H1 (cell line): ENCODE measurements at regions not wholly inside any gene's neighbourhood (a gene's known extent, or its start where the extent isn't known, plus 50 kb on each side); places are given as distances from the start of the nearest gene placed in this dataset.

Source experiments
- CHD1 ChIP-seq: IDR thresholded peaks from 2 replicates; pipeline ENCODE4 v1.6.1; 2012; ENCODE audit warnings: low read depth, low read length, improper control_type of control experiment
- JUN ChIP-seq: IDR thresholded peaks from 2 replicates; pipeline ENCODE4 v1.6.1; 2011; ENCODE audit warnings: low read depth, mild to moderate bottlenecking, improper control_type of control experiment, low read length
- NRF1 ChIP-seq: IDR thresholded peaks from 2 replicates; pipeline ENCODE4 v1.6.1; 2011; ENCODE audit warnings: mild to moderate bottlenecking, low read depth, low read length, improper control_type of control experiment
- RNF2 ChIP-seq: fragments of 200-900, 300-1000 bp; sonication (generic); IDR thresholded peaks from 2 replicates; pipeline ENCODE4 v1.7.1; 2016; ENCODE audit warnings: borderline replicate concordance, low read depth, mild to moderate bottlenecking, antibody characterized with exemption, low read length; ENCODE audit not compliant: poor library complexity, severe bottlenecking; ENCODE audit errors: missing control alignments
- SIX5 ChIP-seq: IDR thresholded peaks from 2 replicates; pipeline ENCODE4 v1.6.1; 2011; ENCODE audit warnings: mild to moderate bottlenecking, low read depth, low read length
- SRF ChIP-seq: IDR thresholded peaks from 2 replicates; pipeline ENCODE4 v1.6.1; 2011; ENCODE audit warnings: mild to moderate bottlenecking, low read depth, low read length, moderate library complexity
- TCF12 ChIP-seq: IDR thresholded peaks from 2 replicates; pipeline ENCODE4 v1.6.1; 2011; ENCODE audit warnings: low read depth, mild to moderate bottlenecking, low read length
- USF2 ChIP-seq: IDR thresholded peaks from 2 replicates; pipeline ENCODE4 v1.6.1; 2011; ENCODE audit warnings: low read length, improper control_type of control experiment
- YY1 ChIP-seq: IDR thresholded peaks from 2 replicates; pipeline ENCODE4 v1.6.1; 2011; ENCODE audit warnings: low read depth, mild to moderate bottlenecking, low read length
- TF ChIP-seq, protein P1 (sequence below): IDR thresholded peaks from 2 replicates; pipeline ENCODE4 v1.6.1; 2012; ENCODE audit warnings: low read length, inconsistent platforms
- TF ChIP-seq, protein P2 (sequence below): IDR thresholded peaks from 2 replicates; pipeline ENCODE4 v1.6.1; 2012; ENCODE audit warnings: inconsistent platforms
- TF ChIP-seq, protein P3 (sequence below): IDR thresholded peaks from 2 replicates; pipeline ENCODE4 v1.6.1; 2011; ENCODE audit warnings: low read depth, mild to moderate bottlenecking, low read length; ENCODE audit not compliant: insufficient read depth

DNA sequence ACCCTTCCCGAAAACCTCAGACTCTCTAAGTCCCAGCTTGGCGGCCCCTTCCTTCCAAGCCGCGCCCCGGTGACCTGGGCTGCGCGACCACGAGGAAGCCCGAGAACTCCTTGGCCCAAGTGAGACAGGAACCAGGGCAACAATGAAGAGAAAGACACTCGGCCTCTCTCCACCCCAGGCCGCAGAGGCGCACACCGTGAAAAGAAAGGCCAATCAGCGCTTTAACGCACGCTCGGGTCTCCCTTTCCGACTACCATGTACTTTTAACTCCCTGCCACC is 166.4 kb upstream of the PPP1R3A start (continued):
- TF ChIP-seq NRF1, result no peak
- TF ChIP-seq, protein P1, sequence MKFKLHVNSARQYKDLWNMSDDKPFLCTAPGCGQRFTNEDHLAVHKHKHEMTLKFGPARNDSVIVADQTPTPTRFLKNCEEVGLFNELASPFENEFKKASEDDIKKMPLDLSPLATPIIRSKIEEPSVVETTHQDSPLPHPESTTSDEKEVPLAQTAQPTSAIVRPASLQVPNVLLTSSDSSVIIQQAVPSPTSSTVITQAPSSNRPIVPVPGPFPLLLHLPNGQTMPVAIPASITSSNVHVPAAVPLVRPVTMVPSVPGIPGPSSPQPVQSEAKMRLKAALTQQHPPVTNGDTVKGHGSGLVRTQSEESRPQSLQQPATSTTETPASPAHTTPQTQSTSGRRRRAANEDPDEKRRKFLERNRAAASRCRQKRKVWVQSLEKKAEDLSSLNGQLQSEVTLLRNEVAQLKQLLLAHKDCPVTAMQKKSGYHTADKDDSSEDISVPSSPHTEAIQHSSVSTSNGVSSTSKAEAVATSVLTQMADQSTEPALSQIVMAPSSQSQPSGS, result no peak
- TF ChIP-seq TCF12, result no peak
- TF ChIP-seq SIX5, result no peak
- no peak for TF ChIP-seq CHD1
- TF ChIP-seq, protein P2, sequence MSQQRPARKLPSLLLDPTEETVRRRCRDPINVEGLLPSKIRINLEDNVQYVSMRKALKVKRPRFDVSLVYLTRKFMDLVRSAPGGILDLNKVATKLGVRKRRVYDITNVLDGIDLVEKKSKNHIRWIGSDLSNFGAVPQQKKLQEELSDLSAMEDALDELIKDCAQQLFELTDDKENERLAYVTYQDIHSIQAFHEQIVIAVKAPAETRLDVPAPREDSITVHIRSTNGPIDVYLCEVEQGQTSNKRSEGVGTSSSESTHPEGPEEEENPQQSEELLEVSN, result peak; percentile 55
- no peak for TF ChIP-seq YY1
- TF ChIP-seq, protein P3, sequence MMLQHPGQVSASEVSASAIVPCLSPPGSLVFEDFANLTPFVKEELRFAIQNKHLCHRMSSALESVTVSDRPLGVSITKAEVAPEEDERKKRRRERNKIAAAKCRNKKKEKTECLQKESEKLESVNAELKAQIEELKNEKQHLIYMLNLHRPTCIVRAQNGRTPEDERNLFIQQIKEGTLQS, result no peak
- no peak for TF ChIP-seq JUN
- no peak for TF ChIP-seq SRF
- TF ChIP-seq USF2, result no peak
- peak; percentile 62 for TF ChIP-seq RNF2
